Nephron (organoid): ENCODE measurements at regions not wholly inside any gene's neighbourhood (a gene's known extent, or its start where the extent isn't known, plus 50 kb on each side); places are given as distances from the start of the nearest gene placed in this dataset.

ENCODE experiments used
- H3K27ac Mint-ChIP-seq, 3 experiments: 2 replicates each; pipeline ENCODE4 v1.8.0; 2020; ENCODE audit warnings: mixed read lengths in 3 of 3, mild to moderate bottlenecking in 2 of 3, moderate library complexity in 1 of 3
- H3K27me3 Mint-ChIP-seq: 2 replicates; pipeline ENCODE4 v1.8.0; 2021; ENCODE audit warnings: low read depth, mild to moderate bottlenecking, moderate library complexity, mixed read lengths
- H3K36me3 Mint-ChIP-seq: 2 replicates; pipeline ENCODE4 v1.8.0; 2020; ENCODE audit warnings: low read depth, mixed read lengths
- H3K4me1 Mint-ChIP-seq: 2 replicates; pipeline ENCODE4 v1.8.0; 2020; ENCODE audit warnings: mixed read lengths
- H3K4me3 Mint-ChIP-seq, 3 experiments: 2 replicates each; pipeline ENCODE4 v1.8.0; 2020; ENCODE audit warnings: mild to moderate bottlenecking in 3 of 3, mixed read lengths in 3 of 3, moderate library complexity in 2 of 3
- H3K9me3 Mint-ChIP-seq: 2 replicates; pipeline ENCODE4 v1.8.0; 2020; ENCODE audit warnings: mixed read lengths
- CTCF ChIP-seq, 3 experiments: fragments of 200-600 bp; sonication (generic); IDR thresholded peaks; one replicate each; pipeline ENCODE4 v1.5.0; 2021; ENCODE audit warnings: antibody characterized with exemption in 3 of 3; ENCODE audit not compliant: unreplicated experiment in 3 of 3

DNA sequence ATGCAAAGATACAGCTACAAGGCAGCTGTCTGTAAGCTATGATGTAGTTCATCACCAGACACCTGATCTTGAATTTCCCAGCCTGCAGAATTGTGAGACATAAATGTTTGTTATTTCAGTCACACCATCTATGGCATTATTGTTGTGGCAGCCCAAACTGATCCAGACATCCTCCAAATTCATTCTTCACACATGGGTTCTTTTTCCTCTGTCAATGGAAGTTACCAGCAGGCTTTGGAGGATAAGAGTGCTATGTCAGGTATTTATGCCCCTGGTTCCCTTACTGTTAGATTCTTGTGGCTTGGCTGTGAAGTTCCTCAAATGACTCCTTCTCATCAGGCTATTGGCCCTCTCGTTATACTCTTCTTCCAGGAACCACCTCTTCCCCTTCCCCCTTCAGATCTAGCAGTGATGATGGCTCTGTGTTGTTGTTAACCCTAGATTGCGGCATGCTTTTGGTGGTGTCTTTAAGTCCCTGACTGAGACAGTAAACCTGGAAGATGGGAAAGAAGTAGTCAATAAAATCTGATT lies 91.0 kb upstream of the CHMP2B start:
- no peak overlapping the region for H3K4me3 Mint-ChIP-seq
- H3K27me3 Mint-ChIP-seq: no peaks in the 10 kb centered on the region
- no peaks in the 10 kb centered on the region for H3K36me3 Mint-ChIP-seq
- H3K9me3 Mint-ChIP-seq: peaks cover 4% of the 10 kb centered on the region
- no peak overlapping the region for H3K27ac Mint-ChIP-seq
- no peaks in the 10 kb centered on the region for H3K4me1 Mint-ChIP-seq
- no peak for TF ChIP-seq CTCF (IDR thresholded peaks at IDR 0.05; ENCODE audit: unreplicated experiment in 3 of 3)

- Mint-ChIP-seq H3K4me3 (no peak overlapping the region), H3K27me3 (no peaks in the 10 kb centered on the region), H3K27ac (no peak overlapping the region), H3K36me3 (no peaks in the 10 kb centered on the region), H3K9me3 (peaks cover 1% of the 10 kb centered on the region), H3K4me1 (no peaks in the 10 kb centered on the region)
- no peak for TF ChIP-seq CTCF (IDR thresholded peaks at IDR 0.05; ENCODE audit: unreplicated experiment in 3 of 3)
These were observed 91.7 kb upstream of the CHMP2B start for GRCh38 chr3:87135412-87135811.

DNA sequence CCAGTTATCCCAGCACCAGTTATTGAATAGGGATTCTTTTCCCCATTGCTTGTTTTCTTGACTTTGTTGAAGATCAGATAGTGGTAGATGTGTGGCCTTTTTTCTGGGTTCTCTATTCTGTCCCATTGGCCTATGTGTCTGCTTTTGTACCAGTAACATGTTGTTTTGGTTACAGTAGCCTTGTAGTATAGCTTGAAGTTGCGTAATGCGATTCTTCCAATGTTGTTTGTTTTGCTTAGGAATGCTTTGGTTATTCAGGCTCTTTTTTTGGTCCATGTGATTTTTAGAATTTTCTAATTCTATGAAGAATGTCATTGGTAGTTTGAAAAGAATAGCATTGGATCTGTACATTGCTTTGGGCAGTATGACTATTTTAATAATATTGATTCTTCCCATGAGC lies 94.3 kb upstream of the CHMP2B start:
- Mint-ChIP-seq H3K9me3 (no peaks in the 10 kb centered on the region), H3K27ac (no peak overlapping the region), H3K36me3 (no peaks in the 10 kb centered on the region), H3K27me3 (no peaks in the 10 kb centered on the region), H3K4me3 (no peak overlapping the region), H3K4me1 (no peaks in the 10 kb centered on the region)
- TF ChIP-seq CTCF (IDR thresholded peaks at IDR 0.05; ENCODE audit: unreplicated experiment in 3 of 3): no peak

DNA sequence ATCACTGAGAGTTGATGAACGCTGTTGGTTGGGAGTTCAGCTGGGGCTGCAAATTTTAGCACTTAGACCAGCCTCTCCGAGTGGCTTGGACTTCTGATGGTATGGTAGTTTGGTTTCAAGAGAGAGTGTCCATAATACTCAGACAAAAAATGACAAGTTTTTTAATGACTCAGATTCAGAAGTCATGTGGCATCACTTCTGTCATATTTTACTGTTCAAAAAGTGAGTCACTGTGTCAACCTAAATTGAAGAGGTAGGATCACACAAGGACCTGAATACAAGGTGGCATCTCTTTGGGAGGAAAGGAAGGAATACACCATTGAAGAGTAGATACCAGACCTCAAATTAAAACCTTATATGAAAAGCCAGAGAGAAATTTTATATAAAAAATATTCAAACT lies 99.1 kb upstream of the CHMP2B start:
- no peak overlapping the region for H3K27ac Mint-ChIP-seq
- no peak overlapping the region for H3K4me3 Mint-ChIP-seq
- TF ChIP-seq CTCF (IDR thresholded peaks at IDR 0.05; ENCODE audit: unreplicated experiment in 3 of 3): no peak
- H3K9me3 Mint-ChIP-seq: no peaks in the 10 kb centered on the region
- no peaks in the 10 kb centered on the region for H3K27me3 Mint-ChIP-seq
- no peaks in the 10 kb centered on the region for H3K36me3 Mint-ChIP-seq
- no peaks in the 10 kb centered on the region for H3K4me1 Mint-ChIP-seq

DNA sequence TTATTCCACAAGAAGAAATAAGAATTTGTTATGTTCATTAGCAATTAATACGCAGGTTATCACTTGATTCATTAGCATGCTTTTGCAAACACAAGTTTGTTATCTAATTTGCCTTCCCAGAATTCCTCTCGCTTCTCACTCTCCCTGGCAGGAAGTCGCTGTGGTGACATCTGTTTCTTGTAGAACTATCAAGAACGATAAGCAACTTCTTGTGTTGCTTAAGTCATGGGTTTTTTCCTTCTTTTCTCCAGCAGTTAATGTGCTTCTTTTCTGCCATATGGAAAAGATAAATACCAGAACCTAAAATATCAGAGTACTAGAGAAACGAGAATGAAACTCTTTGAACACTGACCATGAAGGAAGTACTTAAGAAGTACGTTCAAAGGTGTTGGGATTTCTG lies 99.8 kb upstream of the CHMP2B start:
- Mint-ChIP-seq H3K36me3 (no peaks in the 10 kb centered on the region), H3K27ac (no peak overlapping the region), H3K4me3 (no peak overlapping the region), H3K4me1 (no peaks in the 10 kb centered on the region), H3K9me3 (no peaks in the 10 kb centered on the region), H3K27me3 (no peaks in the 10 kb centered on the region)
- no peak for TF ChIP-seq CTCF (IDR thresholded peaks at IDR 0.05; ENCODE audit: unreplicated experiment in 3 of 3)

DNA sequence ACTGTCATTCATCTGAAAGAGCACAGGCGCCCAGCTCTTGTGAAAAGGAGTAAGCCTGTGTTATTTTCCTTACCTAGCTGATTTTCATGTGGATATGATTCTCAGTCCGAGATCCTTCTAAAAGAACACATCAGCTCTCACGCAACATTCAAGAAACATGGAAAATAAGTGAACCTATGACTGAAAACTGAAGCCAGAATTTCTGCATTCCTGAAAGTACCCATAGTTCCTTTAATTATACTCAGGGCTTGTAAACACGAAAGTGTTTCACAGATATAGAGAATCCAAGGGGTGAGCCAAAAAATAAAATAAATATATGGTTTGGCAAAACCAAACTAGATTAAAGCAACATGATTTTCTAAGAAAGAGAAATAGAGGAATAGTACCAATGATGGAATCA lies 100.8 kb upstream of the CHMP2B start:
- no peak for TF ChIP-seq CTCF (IDR thresholded peaks at IDR 0.05; ENCODE audit: unreplicated experiment in 3 of 3)
- H3K4me1 Mint-ChIP-seq: no peaks in the 10 kb centered on the region
- no peak overlapping the region for H3K27ac Mint-ChIP-seq
- no peak overlapping the region for H3K4me3 Mint-ChIP-seq
- H3K9me3 Mint-ChIP-seq: no peaks in the 10 kb centered on the region
- no peaks in the 10 kb centered on the region for H3K27me3 Mint-ChIP-seq
- no peaks in the 10 kb centered on the region for H3K36me3 Mint-ChIP-seq
